Mucosa of stomach (tissue), 1 donor: ENCODE measurements at regions not wholly inside any gene's neighbourhood (a gene's known extent, or its start where the extent isn't known, plus 50 kb on each side); places are given as distances from the start of the nearest gene placed in this dataset.

Source experiments
- H3K27me3 ChIP-seq: one replicate; pipeline ENCODE4 v1.7.0; 2013; ENCODE audit warnings: mild to moderate bottlenecking, low read length; ENCODE audit not compliant: control insufficient read depth, insufficient read depth
- H3K36me3 ChIP-seq: one replicate; pipeline ENCODE4 v1.7.0; 2013; ENCODE audit warnings: low read length; ENCODE audit not compliant: control insufficient read depth, insufficient read depth
- H3K4me1 ChIP-seq: one replicate; pipeline ENCODE4 v1.7.0; 2013; ENCODE audit warnings: mild to moderate bottlenecking, low read length; ENCODE audit not compliant: control insufficient read depth, insufficient read depth
- H3K4me3 ChIP-seq: one replicate; pipeline ENCODE4 v1.7.0; 2013; ENCODE audit warnings: low read length
- H3K9ac ChIP-seq: one replicate; pipeline ENCODE4 v1.7.0; 2013; ENCODE audit warnings: mild to moderate bottlenecking, low read length, moderate library complexity
- H3K9me3 ChIP-seq: one replicate; pipeline ENCODE4 v1.7.0; 2013; ENCODE audit warnings: mild to moderate bottlenecking, low read length, moderate library complexity; ENCODE audit not compliant: control insufficient read depth
- donor health status: Pancreatic carcinoma.

DNA sequence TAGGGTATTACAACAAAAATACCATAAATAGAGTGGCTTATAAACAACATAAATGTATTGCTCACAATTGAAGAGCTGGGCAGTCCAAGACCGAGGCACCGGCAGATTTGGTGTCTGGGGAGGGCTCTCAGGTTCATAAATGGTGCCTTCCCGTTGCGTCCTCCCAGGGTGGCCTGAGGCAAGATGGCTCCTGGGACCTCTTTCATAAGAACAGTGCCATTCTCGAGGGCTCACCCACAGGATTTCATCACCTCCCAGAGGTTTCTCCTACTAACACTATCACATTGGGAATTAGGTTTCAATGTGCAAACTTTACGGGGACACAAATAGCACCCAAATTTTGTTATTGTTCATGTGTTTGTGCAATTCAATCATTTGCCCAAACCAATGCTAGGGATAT is 793.5 kb upstream of the HS6ST1 start:
- Histone ChIP-seq H3K9me3 (no peaks in the 10 kb centered on the region), H3K4me3 (no peak overlapping the region), H3K36me3 (no peaks in the 10 kb centered on the region), H3K4me1 (no peaks in the 10 kb centered on the region), H3K27me3 (no peaks in the 10 kb centered on the region), H3K9ac (no peak overlapping the region)

- Histone ChIP-seq H3K36me3 (no peaks in the 10 kb centered on the region), H3K9ac (no peak overlapping the region), H3K9me3 (no peaks in the 10 kb centered on the region), H3K4me3 (no peak overlapping the region), H3K4me1 (no peaks in the 10 kb centered on the region), H3K27me3 (no peaks in the 10 kb centered on the region)
These were observed 795.1 kb upstream of the HS6ST1 start for GRCh38 chr2:129113776-129114175.

- Histone ChIP-seq H3K4me3 (no peak overlapping the region), H3K36me3 (no peaks in the 10 kb centered on the region), H3K9ac (no peak overlapping the region), H3K4me1 (no peaks in the 10 kb centered on the region), H3K27me3 (no peaks in the 10 kb centered on the region), H3K9me3 (no peaks in the 10 kb centered on the region)
These were observed 798.8 kb upstream of the HS6ST1 start for GRCh38 chr2:129117434-129117833.

DNA sequence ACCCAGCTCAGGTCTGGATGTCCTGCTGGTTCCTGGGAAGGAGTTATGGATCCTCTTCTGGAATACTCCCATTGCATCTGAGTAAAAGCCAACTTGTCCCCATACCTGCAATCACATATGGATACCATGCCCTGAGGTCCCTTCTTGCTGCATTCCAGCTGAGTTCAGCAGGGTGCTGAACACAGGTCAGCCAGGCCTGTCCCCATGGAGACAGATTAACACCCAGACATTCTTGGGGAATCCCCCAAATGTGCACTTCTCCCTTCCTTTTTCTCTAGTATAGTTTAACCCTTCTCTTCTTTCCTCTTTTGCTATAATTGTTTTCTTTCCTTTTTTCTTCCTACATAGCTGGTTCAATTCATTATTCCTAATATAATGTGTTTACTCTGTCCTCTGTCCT is 799.6 kb upstream of the HS6ST1 start:
- no peaks in the 10 kb centered on the region for H3K9me3 ChIP-seq
- no peak overlapping the region for H3K4me3 ChIP-seq
- no peak overlapping the region for H3K9ac ChIP-seq
- no peaks in the 10 kb centered on the region for H3K36me3 ChIP-seq
- no peaks in the 10 kb centered on the region for H3K4me1 ChIP-seq
- H3K27me3 ChIP-seq, result no peaks in the 10 kb centered on the region

DNA sequence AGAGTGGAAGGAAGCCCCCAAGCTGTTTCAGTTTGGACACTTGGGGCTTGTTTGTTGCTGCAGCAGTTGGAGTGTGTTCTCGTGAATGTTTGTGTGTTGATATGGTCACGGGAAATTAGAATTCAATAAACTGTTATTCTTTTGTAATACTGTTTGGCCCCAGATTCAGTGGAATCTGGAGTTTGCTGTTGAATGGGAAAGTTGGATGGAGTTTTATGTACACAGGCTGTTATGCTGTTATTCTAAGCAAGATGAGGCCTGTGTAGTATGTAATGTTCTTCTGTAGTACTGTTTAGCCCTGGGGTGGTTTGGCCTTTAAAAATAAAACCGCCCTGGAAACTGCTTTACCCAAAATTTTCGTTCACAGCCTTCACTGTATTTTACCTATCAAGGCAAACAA is 810.4 kb upstream of the HS6ST1 start:
- Histone ChIP-seq H3K9ac (no peak overlapping the region), H3K4me1 (no peaks in the 10 kb centered on the region), H3K4me3 (no peak overlapping the region), H3K9me3 (no peaks in the 10 kb centered on the region), H3K36me3 (no peaks in the 10 kb centered on the region), H3K27me3 (no peaks in the 10 kb centered on the region)

DNA sequence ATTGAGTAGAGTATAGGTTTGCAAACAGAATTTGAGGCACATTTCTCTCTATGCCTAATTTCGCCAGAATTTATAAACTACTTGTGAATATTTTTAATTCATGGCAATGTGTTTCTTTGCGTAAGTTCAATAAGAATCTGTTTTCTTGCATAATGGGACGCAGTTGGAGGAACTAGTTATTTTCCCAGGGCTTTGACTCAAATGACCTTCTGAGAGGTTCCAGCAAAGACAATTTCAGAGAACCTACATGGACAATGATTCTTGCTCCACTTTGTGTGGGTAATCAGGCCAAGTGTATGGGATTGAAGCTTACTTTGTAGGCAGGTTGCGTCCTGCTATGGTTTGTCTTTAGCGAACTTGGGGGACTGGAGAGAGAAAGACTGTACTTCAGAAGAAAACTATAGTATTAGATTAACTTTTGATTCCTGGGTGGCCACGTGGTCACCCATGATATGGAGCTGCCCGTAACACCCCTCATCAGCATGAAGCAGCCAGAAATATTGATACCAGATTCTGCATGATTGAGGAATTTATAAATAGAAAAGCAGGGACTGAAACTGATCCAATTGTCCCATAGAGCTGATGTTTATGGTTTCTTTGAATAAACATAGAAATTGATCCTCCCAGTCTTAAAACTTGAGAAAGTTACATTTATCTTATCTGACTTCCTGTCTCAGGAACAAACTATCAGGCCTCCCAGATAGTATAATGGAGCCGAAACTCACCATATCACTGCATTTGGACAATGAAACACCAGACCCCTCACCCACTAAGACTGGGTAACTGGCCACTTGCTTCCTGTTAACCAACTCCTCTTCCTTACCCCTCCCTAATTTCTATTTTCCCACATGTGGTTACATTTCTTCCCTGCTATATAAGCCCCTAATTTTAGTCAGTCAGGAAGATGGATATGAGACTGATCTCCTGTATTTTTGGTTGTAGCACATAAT is 815.3 kb upstream of the HS6ST1 start:
- no peaks in the 10 kb centered on the region for H3K27me3 ChIP-seq
- H3K9me3 ChIP-seq, result no peaks in the 10 kb centered on the region
- H3K4me3 ChIP-seq, result no peak overlapping the region
- no peaks in the 10 kb centered on the region for H3K36me3 ChIP-seq
- H3K9ac ChIP-seq, result no peak overlapping the region
- H3K4me1 ChIP-seq, result no peaks in the 10 kb centered on the region

GRCh38 chr2:129135017-129135416 is 816.3 kb upstream of the HS6ST1 start:
- Histone ChIP-seq H3K9me3 (no peaks in the 10 kb centered on the region), H3K36me3 (no peaks in the 10 kb centered on the region), H3K27me3 (no peaks in the 10 kb centered on the region), H3K9ac (no peak overlapping the region), H3K4me1 (no peaks in the 10 kb centered on the region), H3K4me3 (no peak overlapping the region)

DNA sequence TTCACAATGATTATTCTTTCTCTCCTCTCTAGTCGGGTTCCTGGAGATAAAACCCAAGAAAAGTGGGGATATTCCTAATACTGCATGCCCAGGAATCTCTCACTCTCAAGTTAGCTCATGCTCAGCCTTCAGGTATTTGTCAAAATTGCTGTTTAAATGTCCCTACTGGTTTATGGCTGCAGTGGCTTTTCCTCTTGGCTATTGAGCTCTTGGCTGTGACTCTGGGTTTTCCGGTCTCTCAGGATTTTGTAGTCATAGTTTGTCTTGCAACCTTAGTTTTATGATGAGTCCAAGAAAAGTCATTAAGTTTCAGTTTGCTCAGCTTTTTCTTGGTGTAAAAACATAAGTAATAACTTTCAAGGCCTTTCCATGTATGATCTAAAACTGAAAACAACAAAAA is 820.7 kb upstream of the HS6ST1 start:
- H3K9ac ChIP-seq, result no peak overlapping the region
- H3K27me3 ChIP-seq, result no peaks in the 10 kb centered on the region
- H3K4me1 ChIP-seq, result no peaks in the 10 kb centered on the region
- H3K36me3 ChIP-seq, result no peaks in the 10 kb centered on the region
- H3K4me3 ChIP-seq, result no peak overlapping the region
- no peaks in the 10 kb centered on the region for H3K9me3 ChIP-seq

DNA sequence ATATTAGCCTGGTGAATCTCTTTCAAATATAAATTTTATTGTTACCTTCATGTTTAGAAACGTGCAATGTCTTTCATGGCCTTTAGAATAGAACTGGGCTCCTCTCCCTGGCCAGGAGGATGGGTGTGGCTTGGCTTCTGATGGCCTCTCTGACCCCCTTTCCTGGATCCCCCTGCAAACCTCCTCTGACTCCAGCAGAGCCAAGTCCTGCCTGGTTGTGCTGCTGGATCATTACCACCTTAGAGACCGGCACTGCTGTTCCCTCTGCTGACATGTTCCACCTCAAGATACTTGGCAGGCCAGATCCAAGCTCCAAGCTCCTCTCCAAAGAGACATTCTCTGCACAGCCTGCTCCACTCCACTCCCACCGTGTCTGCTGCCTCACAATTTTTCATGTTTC is 823.8 kb upstream of the HS6ST1 start:
- Histone ChIP-seq H3K4me3 (no peak overlapping the region), H3K4me1 (peaks cover 3% of the 10 kb centered on the region), H3K27me3 (no peaks in the 10 kb centered on the region), H3K9me3 (no peaks in the 10 kb centered on the region), H3K36me3 (no peaks in the 10 kb centered on the region), H3K9ac (no peak overlapping the region)

DNA sequence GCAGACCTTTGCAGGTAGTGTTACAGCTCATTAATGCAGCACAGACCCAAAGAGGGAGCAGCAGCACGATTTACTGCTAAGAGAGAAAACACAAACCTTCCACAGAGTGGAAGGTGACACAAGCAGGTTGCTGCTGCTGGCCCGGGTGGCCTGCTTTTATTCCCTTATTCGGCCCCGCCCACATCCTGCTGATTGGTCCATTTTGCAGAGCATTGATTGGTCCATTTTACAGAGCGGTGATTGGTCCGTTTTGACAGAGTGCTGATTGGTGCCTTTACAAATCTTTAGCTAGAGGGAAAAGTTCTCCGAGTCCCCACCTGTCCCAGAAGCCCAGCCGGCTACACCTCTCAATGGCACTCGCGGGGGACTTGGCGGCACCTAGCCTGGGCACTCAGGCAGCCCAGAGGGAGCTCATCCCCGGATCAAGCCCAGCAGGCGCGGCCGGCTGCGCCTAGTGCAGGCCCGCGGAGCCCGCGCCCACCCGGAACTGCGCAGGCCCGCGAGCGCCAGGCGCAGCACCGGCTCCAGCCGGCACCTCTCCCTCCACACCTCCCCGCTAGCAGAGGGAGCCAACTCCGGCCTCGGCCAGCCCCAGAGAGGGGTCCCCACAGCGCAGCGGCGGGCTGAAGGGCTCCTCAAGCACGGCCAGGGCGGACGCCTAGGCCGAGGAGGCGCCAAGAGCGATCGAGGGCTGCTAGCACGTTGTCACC is 825.6 kb upstream of the HS6ST1 start:
- no peaks in the 10 kb centered on the region for H3K36me3 ChIP-seq
- no peaks in the 10 kb centered on the region for H3K27me3 ChIP-seq
- H3K9ac ChIP-seq, result no peak overlapping the region
- H3K4me1 ChIP-seq, result peaks cover 3% of the 10 kb centered on the region
- H3K9me3 ChIP-seq, result no peaks in the 10 kb centered on the region
- H3K4me3 ChIP-seq, result no peak overlapping the region

DNA sequence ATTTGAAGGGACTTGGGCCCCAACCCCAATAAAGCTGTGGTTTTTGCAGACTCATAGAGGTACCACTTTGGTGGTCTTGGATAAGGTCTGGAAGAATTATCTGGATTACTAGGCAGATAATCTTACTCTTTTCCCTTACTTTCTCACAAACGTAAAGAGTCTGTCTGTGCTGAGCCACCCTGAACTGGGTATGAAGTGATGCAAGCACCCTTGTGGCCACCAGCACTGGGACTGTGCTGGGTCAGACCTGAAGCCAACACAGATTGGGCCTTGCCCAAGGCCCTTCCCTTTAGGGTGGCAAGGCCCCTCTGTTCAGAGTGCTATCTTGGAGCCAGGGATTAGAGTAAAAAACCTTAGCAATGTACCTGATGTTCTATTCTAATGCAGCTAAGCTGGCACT is 827.0 kb upstream of the RAB6C start:
- no peaks in the 10 kb centered on the region for H3K36me3 ChIP-seq
- no peaks in the 10 kb centered on the region for H3K4me1 ChIP-seq
- H3K4me3 ChIP-seq, result no peak overlapping the region
- no peak overlapping the region for H3K9ac ChIP-seq
- no peaks in the 10 kb centered on the region for H3K27me3 ChIP-seq
- no peaks in the 10 kb centered on the region for H3K9me3 ChIP-seq

GRCh38 chr2:129160879-129161278 is 818.6 kb upstream of the RAB6C start:
- no peaks in the 10 kb centered on the region for H3K36me3 ChIP-seq
- no peak overlapping the region for H3K4me3 ChIP-seq
- H3K9ac ChIP-seq, result no peak overlapping the region
- no peaks in the 10 kb centered on the region for H3K27me3 ChIP-seq
- H3K9me3 ChIP-seq, result no peaks in the 10 kb centered on the region
- no peaks in the 10 kb centered on the region for H3K4me1 ChIP-seq
